ENCODE measurements at regions not wholly inside any gene's neighbourhood (a gene's known extent, or its start where the extent isn't known, plus 50 kb on each side); places are given as distances from the start of the nearest gene placed in this dataset.

GRCh38 chr3:18018491-18019160, 276.2 kb upstream of the TBC1D5 start:
- no peaks in the 10 kb centered on the region for H3K27me3 ChIP-seq (ENCODE audit: insufficient read depth, low read depth, severe bottlenecking)
- TF ChIP-seq CTCF (IDR thresholded peaks at IDR 0.05; ENCODE audit: low read depth, low read length), result no peak
- H3K9me3 ChIP-seq (ENCODE audit: severe bottlenecking), result no peaks in the 10 kb centered on the region
- peak overlapping the region; percentile 16 for H3K27ac ChIP-seq
- no peaks in the 10 kb centered on the region for H3K36me3 ChIP-seq
- DNase-seq, result no peak
- H3K4me3 ChIP-seq (ENCODE audit: low read depth, low read length), result no peak overlapping the region

GRCh38 chr3:18016366-18016765, 273.9 kb upstream of the TBC1D5 start:
- Histone ChIP-seq H3K36me3 (no peaks in the 10 kb centered on the region), H3K9me3 (ENCODE audit: severe bottlenecking) (no peaks in the 10 kb centered on the region), H3K4me3 (ENCODE audit: low read depth, low read length) (no peak overlapping the region), H3K27ac (no peak overlapping the region), H3K27me3 (ENCODE audit: insufficient read depth, low read depth, severe bottlenecking) (no peaks in the 10 kb centered on the region)
- TF ChIP-seq CTCF (IDR thresholded peaks at IDR 0.05; ENCODE audit: low read depth, low read length), result no peak
- DNase-seq, result no peak

- DNase-seq, result no peak
- H3K4me3 ChIP-seq (ENCODE audit: low read depth, low read length), result no peak overlapping the region
- H3K27ac ChIP-seq, result no peak overlapping the region
- no peaks in the 10 kb centered on the region for H3K9me3 ChIP-seq (ENCODE audit: severe bottlenecking)
- no peaks in the 10 kb centered on the region for H3K36me3 ChIP-seq
- no peak for TF ChIP-seq CTCF (IDR thresholded peaks at IDR 0.05; ENCODE audit: low read depth, low read length)
- H3K27me3 ChIP-seq (ENCODE audit: insufficient read depth, low read depth, severe bottlenecking), result no peaks in the 10 kb centered on the region
Measured at GRCh38 chr3:18012933-18013332, 270.5 kb upstream of the TBC1D5 start.

- TF ChIP-seq CTCF (IDR thresholded peaks at IDR 0.05; ENCODE audit: low read depth, low read length), result no peak
- H3K27me3 ChIP-seq (ENCODE audit: insufficient read depth, low read depth, severe bottlenecking), result no peaks in the 10 kb centered on the region
- DNase-seq, result no peak
- H3K36me3 ChIP-seq, result no peaks in the 10 kb centered on the region
- no peaks in the 10 kb centered on the region for H3K9me3 ChIP-seq (ENCODE audit: severe bottlenecking)
- no peak overlapping the region for H3K4me3 ChIP-seq (ENCODE audit: low read depth, low read length)
- H3K27ac ChIP-seq, result no peak overlapping the region
Measured at GRCh38 chr3:18012436-18012835, 270.0 kb upstream of the TBC1D5 start.

- DNase-seq, result no peak
- no peaks in the 10 kb centered on the region for H3K27me3 ChIP-seq (ENCODE audit: insufficient read depth, low read depth, severe bottlenecking)
- no peak for TF ChIP-seq CTCF (IDR thresholded peaks at IDR 0.05; ENCODE audit: low read depth, low read length)
- no peaks in the 10 kb centered on the region for H3K36me3 ChIP-seq
- H3K4me3 ChIP-seq (ENCODE audit: low read depth, low read length), result no peak overlapping the region
- no peaks in the 10 kb centered on the region for H3K9me3 ChIP-seq (ENCODE audit: severe bottlenecking)
- H3K27ac ChIP-seq, result no peak overlapping the region
Measured at GRCh38 chr3:18011387-18011786, 269.0 kb upstream of the TBC1D5 start.

GRCh38 chr3:18010001-18010400, 267.6 kb upstream of the TBC1D5 start:
- no peaks in the 10 kb centered on the region for H3K27me3 ChIP-seq (ENCODE audit: insufficient read depth, low read depth, severe bottlenecking)
- TF ChIP-seq CTCF (IDR thresholded peaks at IDR 0.05; ENCODE audit: low read depth, low read length), result no peak
- H3K27ac ChIP-seq, result no peak overlapping the region
- H3K36me3 ChIP-seq, result no peaks in the 10 kb centered on the region
- H3K4me3 ChIP-seq (ENCODE audit: low read depth, low read length), result no peak overlapping the region
- DNase-seq, result no peak
- no peaks in the 10 kb centered on the region for H3K9me3 ChIP-seq (ENCODE audit: severe bottlenecking)
